Activated naive CD8-positive, alpha-beta T cell treated with anti-CD3 and anti-CD28 coated beads, Interleukin-2, amount 50 U/mL, for 24 hours (primary cell): ENCODE measurements at regions not wholly inside any gene's neighbourhood (a gene's known extent, or its start where the extent isn't known, plus 50 kb on each side); places are given as distances from the start of the nearest gene placed in this dataset.

ENCODE experiments used
- ATAC-seq: fragments of 150-1000 bp; cut with Tn5 transposase; one replicate; pipeline ENCODE4 v1.10.0; 2021
- DNase-seq: peaks from one replicate; pipeline ENCODE4 v3.0.0; 2021
- H3K27ac Mint-ChIP-seq: one replicate; pipeline ENCODE4 v1.8.0; 2021; ENCODE audit warnings: mild to moderate bottlenecking, mixed read lengths
- H3K27me3 Mint-ChIP-seq: one replicate; pipeline ENCODE4 v1.8.0; 2021; ENCODE audit warnings: mixed read lengths
- H3K36me3 Mint-ChIP-seq: one replicate; pipeline ENCODE4 v1.8.0; 2021; ENCODE audit warnings: low read depth, mixed read lengths
- H3K4me1 Mint-ChIP-seq: one replicate; pipeline ENCODE4 v1.8.0; 2021; ENCODE audit warnings: mixed read lengths
- H3K4me3 Mint-ChIP-seq: one replicate; pipeline ENCODE4 v1.8.0; 2021; ENCODE audit warnings: mild to moderate bottlenecking, moderate library complexity, mixed read lengths
- H3K9me3 Mint-ChIP-seq: one replicate; pipeline ENCODE4 v1.8.0; 2021; ENCODE audit warnings: mixed read lengths

GRCh38 chr4:181594188-181594587, 649.0 kb upstream of the TENM3 start:
- DNase-seq (no peak), ATAC-seq (no peak)
- no peaks in the 10 kb centered on the region for H3K27me3 Mint-ChIP-seq
- H3K36me3 Mint-ChIP-seq: no peaks in the 10 kb centered on the region
- H3K9me3 Mint-ChIP-seq: peaks cover 17% of the 10 kb centered on the region
- no peak overlapping the region for H3K27ac Mint-ChIP-seq
- no peaks in the 10 kb centered on the region for H3K4me1 Mint-ChIP-seq
- no peak overlapping the region for H3K4me3 Mint-ChIP-seq

GRCh38 chr4:181595716-181596115, 647.5 kb upstream of the TENM3 start:
- Mint-ChIP-seq H3K4me3 (no peak overlapping the region), H3K36me3 (no peaks in the 10 kb centered on the region), H3K9me3 (peaks cover 14% of the 10 kb centered on the region), H3K27ac (no peak overlapping the region), H3K4me1 (no peaks in the 10 kb centered on the region), H3K27me3 (no peaks in the 10 kb centered on the region)
- ATAC-seq: no peak
- no peak for DNase-seq

GRCh38 chr4:181597766-181598165, 645.4 kb upstream of the TENM3 start:
- Mint-ChIP-seq H3K4me1 (no peaks in the 10 kb centered on the region), H3K27me3 (no peaks in the 10 kb centered on the region), H3K9me3 (peaks cover 14% of the 10 kb centered on the region), H3K36me3 (no peaks in the 10 kb centered on the region), H3K27ac (no peak overlapping the region), H3K4me3 (no peak overlapping the region)
- DNase-seq (no peak), ATAC-seq (no peak)

- Mint-ChIP-seq H3K27ac (no peak overlapping the region), H3K9me3 (peaks cover 10% of the 10 kb centered on the region), H3K27me3 (no peaks in the 10 kb centered on the region), H3K4me3 (no peak overlapping the region), H3K36me3 (no peaks in the 10 kb centered on the region), H3K4me1 (no peaks in the 10 kb centered on the region)
- ATAC-seq (no peak), DNase-seq (no peak)
Measured at GRCh38 chr4:181599134-181599533, 644.1 kb upstream of the TENM3 start.

- Mint-ChIP-seq H3K4me3 (no peak overlapping the region), H3K9me3 (peaks cover 11% of the 10 kb centered on the region), H3K36me3 (no peaks in the 10 kb centered on the region), H3K27ac (no peak overlapping the region), H3K4me1 (no peaks in the 10 kb centered on the region), H3K27me3 (no peaks in the 10 kb centered on the region)
- ATAC-seq (no peak), DNase-seq (no peak)
Measured at GRCh38 chr4:181601103-181601502, 642.1 kb upstream of the TENM3 start.

- Mint-ChIP-seq H3K4me1 (no peaks in the 10 kb centered on the region), H3K27ac (no peak overlapping the region), H3K9me3 (peaks cover 5% of the 10 kb centered on the region), H3K4me3 (no peak overlapping the region), H3K27me3 (no peaks in the 10 kb centered on the region), H3K36me3 (no peaks in the 10 kb centered on the region)
- ATAC-seq (no peak), DNase-seq (no peak)
Measured at GRCh38 chr4:181604546-181604945, 638.7 kb upstream of the TENM3 start.

- Mint-ChIP-seq H3K27me3 (no peaks in the 10 kb centered on the region), H3K4me1 (no peaks in the 10 kb centered on the region), H3K9me3 (peaks cover 5% of the 10 kb centered on the region), H3K36me3 (no peaks in the 10 kb centered on the region), H3K4me3 (no peak overlapping the region), H3K27ac (no peak overlapping the region)
- no peak for ATAC-seq
- no peak for DNase-seq
Measured at GRCh38 chr4:181606300-181606699, 636.9 kb upstream of the TENM3 start.

GRCh38 chr4:181608181-181608580, 635.0 kb upstream of the TENM3 start:
- no peak for ATAC-seq
- H3K27ac Mint-ChIP-seq: no peak overlapping the region
- H3K4me1 Mint-ChIP-seq: no peaks in the 10 kb centered on the region
- no peak overlapping the region for H3K4me3 Mint-ChIP-seq
- DNase-seq: no peak
- no peaks in the 10 kb centered on the region for H3K27me3 Mint-ChIP-seq
- peaks cover 5% of the 10 kb centered on the region for H3K9me3 Mint-ChIP-seq
- H3K36me3 Mint-ChIP-seq: no peaks in the 10 kb centered on the region

- DNase-seq: no peak
- no peak overlapping the region for H3K27ac Mint-ChIP-seq
- H3K9me3 Mint-ChIP-seq: peaks cover under 1% of the 10 kb centered on the region
- no peak overlapping the region for H3K4me3 Mint-ChIP-seq
- no peaks in the 10 kb centered on the region for H3K36me3 Mint-ChIP-seq
- no peaks in the 10 kb centered on the region for H3K4me1 Mint-ChIP-seq
- no peaks in the 10 kb centered on the region for H3K27me3 Mint-ChIP-seq
- ATAC-seq: no peak
Measured at GRCh38 chr4:181611033-181611711, 632.0 kb upstream of the TENM3 start.

- H3K9me3 Mint-ChIP-seq: no peaks in the 10 kb centered on the region
- no peaks in the 10 kb centered on the region for H3K27me3 Mint-ChIP-seq
- H3K4me3 Mint-ChIP-seq: no peak overlapping the region
- H3K27ac Mint-ChIP-seq: no peak overlapping the region
- H3K36me3 Mint-ChIP-seq: no peaks in the 10 kb centered on the region
- DNase-seq (no peak), ATAC-seq (no peak)
- no peaks in the 10 kb centered on the region for H3K4me1 Mint-ChIP-seq
Measured at GRCh38 chr4:181611946-181612600, 631.1 kb upstream of the TENM3 start.

- DNase-seq: no peak
- Mint-ChIP-seq H3K4me3 (no peak overlapping the region), H3K27ac (no peak overlapping the region), H3K4me1 (no peaks in the 10 kb centered on the region), H3K27me3 (no peaks in the 10 kb centered on the region), H3K36me3 (no peaks in the 10 kb centered on the region), H3K9me3 (no peaks in the 10 kb centered on the region)
- no peak for ATAC-seq
Measured at GRCh38 chr4:181613200-181613599, 630.0 kb upstream of the TENM3 start.

- Mint-ChIP-seq H3K27ac (no peak overlapping the region), H3K4me1 (no peaks in the 10 kb centered on the region), H3K36me3 (no peaks in the 10 kb centered on the region), H3K9me3 (no peaks in the 10 kb centered on the region), H3K4me3 (no peak overlapping the region), H3K27me3 (no peaks in the 10 kb centered on the region)
- DNase-seq: no peak
- ATAC-seq: no peak
Measured at GRCh38 chr4:181618038-181618618, 625.1 kb upstream of the TENM3 start.

- no peaks in the 10 kb centered on the region for H3K27me3 Mint-ChIP-seq
- no peak overlapping the region for H3K27ac Mint-ChIP-seq
- ATAC-seq (no peak), DNase-seq (no peak)
- H3K36me3 Mint-ChIP-seq: no peaks in the 10 kb centered on the region
- no peaks in the 10 kb centered on the region for H3K9me3 Mint-ChIP-seq
- H3K4me3 Mint-ChIP-seq: no peak overlapping the region
- no peaks in the 10 kb centered on the region for H3K4me1 Mint-ChIP-seq
Measured at GRCh38 chr4:181618896-181619295, 624.3 kb upstream of the TENM3 start.

GRCh38 chr4:181619651-181620050, 623.6 kb upstream of the TENM3 start:
- no peaks in the 10 kb centered on the region for H3K9me3 Mint-ChIP-seq
- H3K4me3 Mint-ChIP-seq: no peak overlapping the region
- ATAC-seq (no peak), DNase-seq (no peak)
- H3K27me3 Mint-ChIP-seq: no peaks in the 10 kb centered on the region
- no peaks in the 10 kb centered on the region for H3K36me3 Mint-ChIP-seq
- no peak overlapping the region for H3K27ac Mint-ChIP-seq
- H3K4me1 Mint-ChIP-seq: no peaks in the 10 kb centered on the region
